ENCODE measurements at regions not wholly inside any gene's neighbourhood (a gene's known extent, or its start where the extent isn't known, plus 50 kb on each side); places are given as distances from the start of the nearest gene placed in this dataset.

GRCh38 chr4:84325625-84326024 lies 173.5 kb downstream of the NKX6-1 start:
- TF ChIP-seq CTCF (IDR thresholded peaks at IDR 0.05; ENCODE audit: insufficient read depth, low read length, poor library complexity, severe bottlenecking) (no peak), EZH2phosphoT487 (conservative IDR thresholded peaks at IDR 0.05; ENCODE audit: low read length) (no peak)

All from SU-DHL-6 (cell line).